ENCODE measurements at regions not wholly inside any gene's neighbourhood (a gene's known extent, or its start where the extent isn't known, plus 50 kb on each side); places are given as distances from the start of the nearest gene placed in this dataset.

- TF ChIP-seq GATA2 (IDR thresholded peaks at IDR 0.05; ENCODE audit: low read depth, low read length) (no peak), GATA3 (IDR thresholded peaks at IDR 0.05; ENCODE audit: low read depth, low read length) (no peak)
Measured at GRCh38 chr12:77681726-77682125, 149.0 kb upstream of the NAV3 start.

All from SH-SY5Y (cell line).